GM12878 (cell line): ENCODE measurements at regions not wholly inside any gene's neighbourhood (a gene's known extent, or its start where the extent isn't known, plus 50 kb on each side); places are given as distances from the start of the nearest gene placed in this dataset.

Experiments used
- ATAC-seq: fragments of 200-7000 bp; cut with Tn5 transposase; 3 replicates; pipeline ENCODE4 v1.9.1; 2020; ENCODE audit warnings: mild to moderate bottlenecking, moderate library complexity
- BruUV-seq: library from RNA; stranded (reverse); fragments of 400-500 nt; replicated peaks from 2 replicates; lab custom pipeline; 2021; lab: Mats Ljungman, UMichigan
- CTCF ChIA-PET: fragments of 300-600 bp; sonication (Branson Sonifier 250); formaldehyde crosslinking; extraction: SDS; loops from one replicate; lab custom pipeline; 2021; ENCODE audit warnings: inconsistent platforms; lab: Yijun Ruan, JAX
- POLR2A ChIA-PET: fragments of 350-600 bp; formaldehyde crosslinking; extraction: SDS; loops from one replicate; lab custom pipeline; 2021; ENCODE audit warnings: inconsistent platforms; lab: Charles Lee
- RAD21 ChIA-PET: fragments of 300-600 bp; sonication (Branson Sonifier 250); formaldehyde crosslinking; loops from one replicate; lab custom pipeline; 2023; ENCODE audit warnings: antibody characterized with exemption; ENCODE audit not compliant: unreplicated experiment; lab: Charles Lee
- SMC1A ChIA-PET: fragments of 300-600 bp; sonication (Branson Sonifier 250); formaldehyde crosslinking; loops from one replicate; lab custom pipeline; 2023; ENCODE audit not compliant: unreplicated experiment, uncharacterized antibody; lab: Charles Lee
- DNase-seq: peaks from one replicate; pipeline ENCODE4 v3.0.0-alpha.2; 2011; ENCODE audit warnings: low read depth, low spot score
- FAIRE-seq: peaks from 3 replicates; lab custom pipeline; 2011; peaks lifted over from hg19 to GRCh38; lab: Jason Lieb, UNC
- H2AFZ ChIP-seq: 2 replicates; pipeline ENCODE4 v1.6.0; 2011; ENCODE audit warnings: low read depth, low read length, control low read depth; ENCODE audit not compliant: control insufficient read depth
- H3K27ac ChIP-seq: 2 replicates; pipeline ENCODE4 v1.5.1; 2011; ENCODE audit warnings: control low read depth; ENCODE audit not compliant: control insufficient read depth, insufficient read depth
- H3K27me3 ChIP-seq, 2 experiments: replicated peaks in 1 of 2; 2 replicates each; pipeline versions ENCODE4 v1.6.0 to v1.6.1; 2011; ENCODE audit warnings: low read length in 1 of 2; ENCODE audit not compliant: control insufficient read depth in 2 of 2, insufficient read depth in 2 of 2
- H3K36me3 ChIP-seq, 2 experiments: 2 replicates each; pipeline ENCODE4 v1.5.1; 2011; ENCODE audit warnings: low read length in 1 of 2; ENCODE audit not compliant: control insufficient read depth in 2 of 2, insufficient read depth in 2 of 2
- H3K4me1 ChIP-seq: 2 replicates; pipeline ENCODE4 v1.6.1; 2011; ENCODE audit warnings: mild to moderate bottlenecking, low read length, moderate library complexity, mixed read lengths; ENCODE audit not compliant: control insufficient read depth, insufficient read depth
- H3K4me2 ChIP-seq: 2 replicates; pipeline ENCODE4 v1.6.0; 2011; ENCODE audit warnings: control low read depth; ENCODE audit not compliant: control insufficient read depth, insufficient read depth
- H3K4me3 ChIP-seq: fragments of 200-600 bp; sonication (generic); 2 replicates; pipeline ENCODE4 v1.5.1; 2016
- H3K79me2 ChIP-seq: 2 replicates; pipeline ENCODE4 v1.6.0; 2011; ENCODE audit warnings: low read length; ENCODE audit not compliant: control insufficient read depth, insufficient read depth
- H3K9ac ChIP-seq: 2 replicates; pipeline ENCODE4 v1.8.0; 2011; ENCODE audit warnings: low read length, control low read depth, mixed read lengths; ENCODE audit not compliant: control insufficient read depth, insufficient read depth
- H3K9me3 ChIP-seq: replicated peaks from 3 replicates; pipeline ENCODE4 v1.5.1; 2011; ENCODE audit warnings: mild to moderate bottlenecking, low read length; ENCODE audit not compliant: control insufficient read depth, insufficient read depth
- H4K20me1 ChIP-seq: 2 replicates; pipeline ENCODE4 v1.6.0; 2011; ENCODE audit not compliant: control insufficient read depth, insufficient read depth
- RB1 ChIP-seq: fragments of 450-650 bp; formaldehyde crosslinking; IDR thresholded peaks from 2 replicates; pipeline ENCODE4 v1.6.1; 2017; ENCODE audit warnings: mild to moderate bottlenecking, borderline replicate concordance
- WGBS: methylation state at CpG from one replicate; pipeline ENCODE4 v1.1.6; 2016; ENCODE audit warnings: low lambda C conversion rate; ENCODE audit not compliant: insufficient replicate concordance, insufficient coverage; ENCODE audit errors: missing lambda C conversion rate; 5-methylcytosine and 5-hydroxymethylcytosine counted together
- in situ Hi-C: fragments of 300-500 bp; cut with MboI; formaldehyde crosslinking; loops from 9 replicates; pipeline ENCODE4 v1.14.3; 2018; ENCODE audit warnings: mixed read lengths
- intact Hi-C: fragments of 100-400 bp; cut with micrococcal nuclease; formaldehyde crosslinking; loops from one replicate; pipeline ENCODE4 v1.14.2; 2022; ENCODE audit not compliant: unreplicated experiment
- TF ChIP-seq, protein P1 (sequence below): fragments of 450-650 bp; IDR thresholded peaks from 2 replicates; pipeline ENCODE4 v1.6.1; 2018; ENCODE audit warnings: mild to moderate bottlenecking, low read depth, moderate library complexity; ENCODE audit not compliant: partially characterized antibody
- TF ChIP-seq, protein P2 (sequence below): fragments of 450-650 bp; formaldehyde crosslinking; IDR thresholded peaks from 2 replicates; pipeline ENCODE4 v1.5.0; 2022; ENCODE audit warnings: mild to moderate bottlenecking, missing genetic modification characterization

DNA sequence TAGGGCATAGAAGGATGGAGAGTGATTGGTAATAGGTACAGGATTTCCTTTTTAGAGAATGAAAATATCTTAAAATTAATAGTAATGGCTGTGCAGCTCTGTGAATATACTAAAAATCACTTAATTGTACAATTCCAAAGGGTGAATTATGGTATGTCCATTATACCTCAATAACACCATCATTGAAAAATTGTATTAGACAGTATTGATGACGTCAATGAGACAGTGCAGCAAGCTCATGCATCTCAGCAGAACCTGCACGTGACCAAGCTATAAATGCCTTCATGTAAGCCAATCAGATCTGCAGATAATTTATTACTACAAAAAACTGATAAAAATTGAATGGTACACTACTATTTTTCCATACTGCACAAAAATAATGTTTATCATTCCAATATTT lies 354.4 kb upstream of the CDH19 start:
- POLR2A ChIA-PET, result no interaction called here
- RAD21 ChIA-PET, result no interaction called here
- Histone ChIP-seq H3K4me3 (no peak overlapping the region), H3K27ac (no peak overlapping the region), H3K36me3 (no peaks in the 10 kb centered on the region), H3K9me3 (no peaks in the 10 kb centered on the region), H3K27me3 (no peaks in the 10 kb centered on the region), H3K4me1 (no peaks in the 10 kb centered on the region), H3K9ac (no peak overlapping the region), H3K4me2 (no peak overlapping the region), H4K20me1 (no peaks in the 10 kb centered on the region), H3K79me2 (no peaks in the 10 kb centered on the region), H2AFZ (no peak overlapping the region)
- intact Hi-C loops (no loop called here), in situ Hi-C loops (no loop called here)
- TF ChIP-seq, protein P1, sequence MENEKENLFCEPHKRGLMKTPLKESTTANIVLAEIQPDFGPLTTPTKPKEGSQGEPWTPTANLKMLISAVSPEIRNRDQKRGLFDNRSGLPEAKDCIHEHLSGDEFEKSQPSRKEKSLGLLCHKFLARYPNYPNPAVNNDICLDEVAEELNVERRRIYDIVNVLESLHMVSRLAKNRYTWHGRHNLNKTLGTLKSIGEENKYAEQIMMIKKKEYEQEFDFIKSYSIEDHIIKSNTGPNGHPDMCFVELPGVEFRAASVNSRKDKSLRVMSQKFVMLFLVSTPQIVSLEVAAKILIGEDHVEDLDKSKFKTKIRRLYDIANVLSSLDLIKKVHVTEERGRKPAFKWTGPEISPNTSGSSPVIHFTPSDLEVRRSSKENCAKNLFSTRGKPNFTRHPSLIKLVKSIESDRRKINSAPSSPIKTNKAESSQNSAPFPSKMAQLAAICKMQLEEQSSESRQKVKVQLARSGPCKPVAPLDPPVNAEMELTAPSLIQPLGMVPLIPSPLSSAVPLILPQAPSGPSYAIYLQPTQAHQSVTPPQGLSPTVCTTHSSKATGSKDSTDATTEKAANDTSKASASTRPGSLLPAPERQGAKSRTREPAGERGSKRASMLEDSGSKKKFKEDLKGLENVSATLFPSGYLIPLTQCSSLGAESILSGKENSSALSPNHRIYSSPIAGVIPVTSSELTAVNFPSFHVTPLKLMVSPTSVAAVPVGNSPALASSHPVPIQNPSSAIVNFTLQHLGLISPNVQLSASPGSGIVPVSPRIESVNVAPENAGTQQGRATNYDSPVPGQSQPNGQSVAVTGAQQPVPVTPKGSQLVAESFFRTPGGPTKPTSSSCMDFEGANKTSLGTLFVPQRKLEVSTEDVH, result no peak
- TF ChIP-seq, protein P2, sequence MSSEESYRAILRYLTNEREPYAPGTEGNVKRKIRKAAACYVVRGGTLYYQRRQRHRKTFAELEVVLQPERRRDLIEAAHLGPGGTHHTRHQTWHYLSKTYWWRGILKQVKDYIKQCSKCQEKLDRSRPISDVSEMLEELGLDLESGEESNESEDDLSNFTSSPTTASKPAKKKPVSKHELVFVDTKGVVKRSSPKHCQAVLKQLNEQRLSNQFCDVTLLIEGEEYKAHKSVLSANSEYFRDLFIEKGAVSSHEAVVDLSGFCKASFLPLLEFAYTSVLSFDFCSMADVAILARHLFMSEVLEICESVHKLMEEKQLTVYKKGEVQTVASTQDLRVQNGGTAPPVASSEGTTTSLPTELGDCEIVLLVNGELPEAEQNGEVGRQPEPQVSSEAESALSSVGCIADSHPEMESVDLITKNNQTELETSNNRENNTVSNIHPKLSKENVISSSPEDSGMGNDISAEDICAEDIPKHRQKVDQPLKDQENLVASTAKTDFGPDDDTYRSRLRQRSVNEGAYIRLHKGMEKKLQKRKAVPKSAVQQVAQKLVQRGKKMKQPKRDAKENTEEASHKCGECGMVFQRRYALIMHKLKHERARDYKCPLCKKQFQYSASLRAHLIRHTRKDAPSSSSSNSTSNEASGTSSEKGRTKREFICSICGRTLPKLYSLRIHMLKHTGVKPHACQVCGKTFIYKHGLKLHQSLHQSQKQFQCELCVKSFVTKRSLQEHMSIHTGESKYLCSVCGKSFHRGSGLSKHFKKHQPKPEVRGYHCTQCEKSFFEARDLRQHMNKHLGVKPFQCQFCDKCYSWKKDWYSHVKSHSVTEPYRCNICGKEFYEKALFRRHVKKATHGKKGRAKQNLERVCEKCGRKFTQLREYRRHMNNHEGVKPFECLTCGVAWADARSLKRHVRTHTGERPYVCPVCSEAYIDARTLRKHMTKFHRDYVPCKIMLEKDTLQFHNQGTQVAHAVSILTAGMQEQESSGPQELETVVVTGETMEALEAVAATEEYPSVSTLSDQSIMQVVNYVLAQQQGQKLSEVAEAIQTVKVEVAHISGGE (CRISPR knock-in tag), result no peak
- no peak for TF ChIP-seq RB1
- 14% methylated on average over 2 of the region's 2 CpGs for WGBS
- FAIRE-seq, result no peak
- DNase-seq, result no peak
- no peak for ATAC-seq
- CTCF ChIA-PET, result no interaction called here
- BruUV-seq, result no TSS peak
- SMC1A ChIA-PET, result no interaction called here
